ENCODE measurements at regions not wholly inside any gene's neighbourhood (a gene's known extent, or its start where the extent isn't known, plus 50 kb on each side); places are given as distances from the start of the nearest gene placed in this dataset.

- H3K36me3 Mint-ChIP-seq (ENCODE audit: insufficient read depth, unreplicated experiment), result no peaks in the 10 kb centered on the region
- no peak for DNase-seq
- Histone ChIP-seq H3K27me3 (replicated peaks; ENCODE audit: control insufficient read depth, insufficient read depth, low read length) (no peaks in the 10 kb centered on the region), H3K9me3 (no peaks in the 10 kb centered on the region), H3K4me3 (ENCODE audit: low read depth, low read length) (no peak overlapping the region), H3K4me1 (no peaks in the 10 kb centered on the region), H3K36me3 (ENCODE audit: control insufficient read depth, insufficient read depth, low read length) (no peaks in the 10 kb centered on the region)
- H3K4me1 Mint-ChIP-seq (ENCODE audit: low read depth, unreplicated experiment), result peaks cover 7% of the 10 kb centered on the region
- BruUV-seq (replicated peaks), result no TSS peak
- no peak for TF ChIP-seq CTCF (IDR thresholded peaks at IDR 0.05; ENCODE audit: insufficient read depth in 1 of 2, low read depth in 1 of 2, low read length in 1 of 2, severe bottlenecking in 1 of 2, unreplicated experiment in 1 of 2)
- no peak overlapping the region for H3K4me3 Mint-ChIP-seq (ENCODE audit: unreplicated experiment)
- intact Hi-C loops (cut with micrococcal nuclease; ENCODE audit: unreplicated experiment), result no loop called here
- POLR2A ChIA-PET, result no interaction called here
- no peaks in the 10 kb centered on the region for H3K9me3 Mint-ChIP-seq (ENCODE audit: unreplicated experiment)
- no peaks in the 10 kb centered on the region for H3K27me3 Mint-ChIP-seq (ENCODE audit: insufficient read depth, unreplicated experiment)
- H3K27ac Mint-ChIP-seq (ENCODE audit: unreplicated experiment), result no peak overlapping the region
- CTCF ChIA-PET, result no interaction called here
Measured at GRCh38 chr1:81459043-81459442, 341.7 kb upstream of the ADGRL2 start.

GRCh38 chr1:81458186-81458585 is 342.5 kb upstream of the ADGRL2 start:
- Mint-ChIP-seq H3K4me3 (ENCODE audit: unreplicated experiment) (no peak overlapping the region), H3K36me3 (ENCODE audit: insufficient read depth, unreplicated experiment) (no peaks in the 10 kb centered on the region), H3K4me1 (ENCODE audit: low read depth, unreplicated experiment) (peaks cover 9% of the 10 kb centered on the region), H3K27ac (ENCODE audit: unreplicated experiment) (no peak overlapping the region), H3K27me3 (ENCODE audit: insufficient read depth, unreplicated experiment) (no peaks in the 10 kb centered on the region), H3K9me3 (ENCODE audit: unreplicated experiment) (no peaks in the 10 kb centered on the region)
- no peaks in the 10 kb centered on the region for H3K4me1 ChIP-seq
- intact Hi-C loops (cut with micrococcal nuclease; ENCODE audit: unreplicated experiment), result no loop called here
- no peak overlapping the region for H3K4me3 ChIP-seq (ENCODE audit: low read depth, low read length)
- no peak for DNase-seq
- no peaks in the 10 kb centered on the region for H3K36me3 ChIP-seq (ENCODE audit: control insufficient read depth, insufficient read depth, low read length)
- POLR2A ChIA-PET, result no interaction called here
- no peaks in the 10 kb centered on the region for H3K9me3 ChIP-seq
- no peaks in the 10 kb centered on the region for H3K27me3 ChIP-seq (replicated peaks; ENCODE audit: control insufficient read depth, insufficient read depth, low read length)
- TF ChIP-seq CTCF (IDR thresholded peaks at IDR 0.05; ENCODE audit: insufficient read depth in 1 of 2, low read depth in 1 of 2, low read length in 1 of 2, severe bottlenecking in 1 of 2, unreplicated experiment in 1 of 2), result no peak
- BruUV-seq (replicated peaks), result no TSS peak
- CTCF ChIA-PET, result no interaction called here

- ChIA-PET POLR2A (no interaction called here), CTCF (no interaction called here)
- H3K27me3 ChIP-seq (replicated peaks; ENCODE audit: control insufficient read depth, insufficient read depth, low read length), result no peaks in the 10 kb centered on the region
- no peaks in the 10 kb centered on the region for H3K9me3 ChIP-seq
- Mint-ChIP-seq H3K36me3 (ENCODE audit: insufficient read depth, unreplicated experiment) (no peaks in the 10 kb centered on the region), H3K4me1 (ENCODE audit: low read depth, unreplicated experiment) (peaks cover 20% of the 10 kb centered on the region), H3K4me3 (ENCODE audit: unreplicated experiment) (no peak overlapping the region), H3K27me3 (ENCODE audit: insufficient read depth, unreplicated experiment) (no peaks in the 10 kb centered on the region), H3K9me3 (ENCODE audit: unreplicated experiment) (no peaks in the 10 kb centered on the region), H3K27ac (ENCODE audit: unreplicated experiment) (no peak overlapping the region)
- H3K4me3 ChIP-seq (ENCODE audit: low read depth, low read length), result no peak overlapping the region
- no peaks in the 10 kb centered on the region for H3K4me1 ChIP-seq
- no peaks in the 10 kb centered on the region for H3K36me3 ChIP-seq (ENCODE audit: control insufficient read depth, insufficient read depth, low read length)
- no peak for DNase-seq
- BruUV-seq (replicated peaks), result no TSS peak
- intact Hi-C loops (cut with micrococcal nuclease; ENCODE audit: unreplicated experiment), result no loop called here
- TF ChIP-seq CTCF (IDR thresholded peaks at IDR 0.05; ENCODE audit: insufficient read depth in 1 of 2, low read depth in 1 of 2, low read length in 1 of 2, severe bottlenecking in 1 of 2, unreplicated experiment in 1 of 2), result no peak
Measured at GRCh38 chr1:81455481-81455880, 345.3 kb upstream of the ADGRL2 start.

Data from Caco-2 (cell line).